ENCODE measurements at regions not wholly inside any gene's neighbourhood (a gene's known extent, or its start where the extent isn't known, plus 50 kb on each side); places are given as distances from the start of the nearest gene placed in this dataset.

- Histone ChIP-seq H3K4me2 (ENCODE audit: insufficient read depth in 1 of 2, low read depth in 2 of 2, low read length in 2 of 2) (no peak overlapping the region), H3K27me3 (replicated peaks in 1 of 4; ENCODE audit: control insufficient read depth in 3 of 4, extremely low read depth in 1 of 4, insufficient read depth in 3 of 4, low read length in 3 of 4) (no peaks in the 10 kb centered on the region), H2BK12ac (ENCODE audit: low read depth, low read length) (no peak overlapping the region), H4K20me1 (replicated peaks in 1 of 2; ENCODE audit: control insufficient read depth in 1 of 2, insufficient read depth in 2 of 2, low read length in 2 of 2) (no peaks in the 10 kb centered on the region), H3K56ac (replicated peaks; ENCODE audit: insufficient read length, low read depth, low read length) (no peak overlapping the region), H2BK5ac (ENCODE audit: low read depth, low read length) (no peak overlapping the region), H3K14ac (ENCODE audit: insufficient read length) (no peak overlapping the region), H4K8ac (ENCODE audit: extremely low read depth, insufficient read depth, low read length) (no peak overlapping the region), H3K4me3 (ENCODE audit: extremely low read depth in 1 of 4, insufficient read depth in 2 of 4, low read depth in 3 of 4, low read length in 4 of 4) (no peak overlapping the region), H3K23ac (ENCODE audit: insufficient read length) (no peak overlapping the region), H2BK20ac (ENCODE audit: low read length) (no peak overlapping the region), H3K4me1 (replicated peaks in 1 of 4; ENCODE audit: control insufficient read depth in 3 of 4, insufficient read depth in 4 of 4, low read length in 3 of 4) (no peaks in the 10 kb centered on the region), H2AK5ac (ENCODE audit: low read depth, low read length) (no peak overlapping the region), H3K23me2 (ENCODE audit: low read depth, low read length) (no peaks in the 10 kb centered on the region), H2BK120ac (replicated peaks; ENCODE audit: low read depth, low read length) (no peak overlapping the region), H3K79me1 (ENCODE audit: low read depth, low read length) (no peaks in the 10 kb centered on the region), H4K5ac (ENCODE audit: insufficient read length, low read depth, low read length) (no peak overlapping the region), H3K9me3 (ENCODE audit: insufficient read depth in 2 of 2, low read depth in 1 of 2, low read length in 1 of 2) (peaks cover 5 to 7% of the 10 kb centered on the region in 2 experiments; a peak in 2 of 4 replicates), H4K91ac (replicated peaks; ENCODE audit: insufficient read length, low read length) (no peak overlapping the region), H3K79me2 (ENCODE audit: control insufficient read depth in 1 of 2, insufficient read depth in 2 of 2, low read length in 2 of 2) (no peaks in the 10 kb centered on the region), H3K4ac (replicated peaks; ENCODE audit: insufficient read length, low read depth, low read length) (no peak overlapping the region), H3K36me3 (ENCODE audit: control insufficient read depth in 2 of 4, insufficient read depth in 4 of 4, low read length in 3 of 4) (no peaks in the 10 kb centered on the region), H3K27ac (ENCODE audit: low read depth, low read length) (no peak overlapping the region), H3K9ac (replicated peaks in 1 of 4; ENCODE audit: extremely low read depth in 1 of 4, low read depth in 3 of 4, low read length in 3 of 4) (no peak overlapping the region), H2AFZ (ENCODE audit: low read length) (peak overlapping the region; percentile 91), H3K18ac (ENCODE audit: extremely low read depth, low read length) (no peak overlapping the region), H2BK15ac (ENCODE audit: low read length) (no peak overlapping the region; the same call in 1 of the 2 replicates)
- WGBS, 2 experiments (ENCODE audit: extremely low coverage in 1 of 2, insufficient coverage in 1 of 2, insufficient read length in 1 of 2, insufficient replicate concordance in 2 of 2, low coverage in 1 of 2, low lambda C conversion rate in 2 of 2, missing lambda C conversion rate in 1 of 2) = 88% methylated on average over 15 of the region's 15 CpGs; no CpG with 5 or more reads in 1 of the 2 experiments
- ChIA-PET POLR2A (ENCODE audit: partially characterized antibody) (no interaction called here), CTCF (ENCODE audit: partially characterized antibody) (no interaction called here)
- DNase-seq (ENCODE audit: low read depth in 1 of 2, low spot score in 2 of 2) (no peak), FAIRE-seq (no peak)
- TF ChIP-seq TAF7 (optimal IDR thresholded peaks at IDR 0.05; ENCODE audit: borderline replicate concordance, low read depth, low read length) = no peak
- no peak for TF ChIP-seq MAFK (IDR thresholded peaks at IDR 0.05; ENCODE audit: low read depth, low read length)
- no peak for TF ChIP-seq KDM1A (IDR thresholded peaks at IDR 0.05; ENCODE audit: borderline replicate concordance, low read length)
- no peak for TF ChIP-seq SUZ12 (IDR thresholded peaks at IDR 0.05; ENCODE audit: low read length)
- no peak for TF ChIP-seq RBBP5 (IDR thresholded peaks at IDR 0.05; ENCODE audit: borderline replicate concordance, low read depth, low read length)
- no peak for TF ChIP-seq BACH1 (IDR thresholded peaks at IDR 0.05; ENCODE audit: low read length)
- TF ChIP-seq EZH2 (IDR thresholded peaks at IDR 0.05; ENCODE audit: low read depth, low read length, severe bottlenecking) = no peak
- TF ChIP-seq CBX8 (IDR thresholded peaks at IDR 0.05; ENCODE audit: borderline replicate concordance, low read depth, low read length) = no peak
- TF ChIP-seq JUND (IDR thresholded peaks at IDR 0.05; ENCODE audit: low read length) = no peak
- no peak for TF ChIP-seq SP2 (IDR thresholded peaks at IDR 0.05; ENCODE audit: low read length)
- TF ChIP-seq KDM5A (IDR thresholded peaks at IDR 0.05; ENCODE audit: low read length) = no peak
- no peak for TF ChIP-seq HDAC2 (IDR thresholded peaks at IDR 0.05; ENCODE audit: borderline replicate concordance in 1 of 2, low read depth in 2 of 2, low read length in 2 of 2)
- no peak for TF ChIP-seq TBP (IDR thresholded peaks at IDR 0.05; ENCODE audit: low read depth, low read length)
Observed at GRCh38 chr5:74103131-74104023, 477.4 kb downstream of the ARHGEF28 start.
